Stimulated activated CD4-positive, alpha-beta T cell treated with anti-CD3 and anti-CD28 coated beads, Interleukin-15, amount 100 ng/mL, for 24 hours (primary cell): ENCODE measurements at regions not wholly inside any gene's neighbourhood (a gene's known extent, or its start where the extent isn't known, plus 50 kb on each side); places are given as distances from the start of the nearest gene placed in this dataset.
"Not testable (repeated sequence)": the region's sequence is repeated elsewhere in the genome, so short reads cannot be mapped to it uniquely, and the experiment has no call there.

ENCODE experiments used
- DNase-seq: peaks from one replicate; pipeline ENCODE4 v3.0.0-alpha.2; 2020

DNA sequence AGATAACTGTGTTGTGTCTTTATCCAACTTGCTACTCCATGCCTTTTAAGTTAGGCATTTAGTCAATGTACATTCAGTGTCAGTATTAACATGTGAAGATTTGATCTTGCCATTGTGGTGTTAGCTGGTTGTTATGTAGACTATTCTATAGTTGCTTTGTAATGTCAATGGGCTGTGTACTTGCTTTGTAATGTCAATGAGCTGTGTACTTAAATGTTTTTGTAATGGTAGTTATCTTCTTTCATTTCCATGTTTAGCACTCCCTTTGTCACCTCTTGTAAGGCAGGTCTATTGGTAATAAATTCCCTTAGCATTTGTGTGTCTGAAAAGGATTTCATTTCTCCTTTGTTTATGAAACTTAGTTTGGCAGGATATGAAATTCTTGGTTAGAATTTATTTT is 53.4 kb downstream of the MC4R start:
- DNase-seq: no peak

DNA sequence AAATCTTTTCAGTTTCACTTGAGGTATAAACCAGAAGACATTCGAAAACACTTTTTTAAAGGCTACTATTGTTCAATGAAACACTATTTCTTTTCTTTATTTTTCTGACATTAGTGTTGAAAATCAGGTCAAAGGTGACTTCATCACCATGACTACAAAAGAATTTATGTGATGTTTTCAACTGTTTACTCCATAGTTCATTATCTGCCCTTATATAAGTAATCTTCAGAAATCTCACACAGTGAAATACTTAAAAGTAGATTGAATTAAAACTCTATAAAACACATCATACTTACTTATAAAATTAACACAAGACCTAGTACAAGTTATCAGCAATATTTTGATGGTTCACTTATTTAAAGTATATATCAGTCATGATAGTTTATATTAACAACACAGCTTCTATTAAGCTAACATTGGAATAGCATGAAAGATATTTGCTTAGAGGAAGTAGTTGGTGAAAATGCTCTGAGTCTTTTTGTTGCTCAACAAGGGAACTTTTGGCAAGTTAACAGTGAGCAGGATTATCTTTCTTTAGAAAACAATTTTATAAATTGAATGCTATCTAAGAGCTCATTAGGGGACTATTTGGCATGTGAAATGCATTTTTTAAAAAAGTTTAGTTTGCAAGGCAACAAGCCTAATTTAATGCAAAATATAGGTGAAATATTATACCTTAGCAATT is 60.8 kb downstream of the MC4R start:
- no peak for DNase-seq

DNA sequence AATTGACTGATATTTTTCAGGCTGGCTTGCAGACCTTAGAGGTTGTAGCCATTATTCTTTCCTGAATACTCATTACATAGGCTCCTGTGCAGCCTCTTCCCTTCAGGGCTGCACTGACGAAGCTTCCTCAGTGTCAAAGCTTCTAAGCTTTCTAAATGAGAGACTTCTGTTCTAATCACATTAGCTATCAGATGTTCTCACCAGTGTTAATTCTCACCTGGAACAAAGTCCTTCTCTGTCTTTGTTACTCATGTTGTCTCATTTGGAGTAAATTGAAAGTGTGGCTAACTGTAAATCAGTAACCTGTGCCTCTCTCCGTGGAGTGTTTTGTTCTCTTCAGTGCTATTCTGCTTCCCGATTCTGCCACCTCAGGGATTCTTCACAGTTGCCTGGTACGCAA is 76.9 kb downstream of the MC4R start:
- DNase-seq: no peak

DNA sequence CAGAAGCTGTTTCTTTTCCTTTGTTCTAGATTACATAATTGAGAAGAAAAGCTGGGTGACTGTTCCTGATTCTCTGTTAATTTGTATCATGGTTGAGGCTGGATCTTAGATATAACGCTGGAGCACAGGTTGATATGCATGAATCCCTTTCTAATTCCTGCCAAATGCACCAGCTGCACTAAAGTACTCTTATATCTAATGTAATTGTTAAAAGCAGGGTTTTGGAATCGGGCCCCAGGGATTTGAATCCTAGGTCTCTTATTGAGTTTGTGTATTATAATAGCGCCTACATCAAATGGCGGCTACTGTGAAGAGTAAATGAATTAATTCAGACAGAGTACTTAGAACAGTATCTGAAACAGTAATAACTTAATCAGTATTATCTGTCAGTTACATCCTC is 80.4 kb downstream of the MC4R start:
- no peak for DNase-seq

DNA sequence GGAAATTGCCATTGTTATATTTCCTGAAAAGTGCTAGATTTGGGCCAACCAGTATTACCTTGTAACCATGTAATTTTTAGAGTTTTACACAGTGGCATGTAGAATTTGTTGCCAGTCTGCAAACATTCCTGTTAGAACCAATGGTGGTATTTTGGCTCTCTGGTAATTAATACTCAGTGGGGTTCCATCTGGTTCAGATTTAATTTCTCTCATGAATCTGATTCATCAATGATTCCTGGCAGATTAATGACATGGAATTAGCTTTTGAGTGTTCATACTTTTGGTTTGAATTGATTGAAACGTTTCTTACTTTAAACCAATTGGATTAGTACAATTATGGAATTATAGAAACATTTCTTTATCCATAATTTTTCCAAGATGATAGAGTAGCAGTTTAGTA is 93.2 kb downstream of the MC4R start:
- no peak for DNase-seq

DNA sequence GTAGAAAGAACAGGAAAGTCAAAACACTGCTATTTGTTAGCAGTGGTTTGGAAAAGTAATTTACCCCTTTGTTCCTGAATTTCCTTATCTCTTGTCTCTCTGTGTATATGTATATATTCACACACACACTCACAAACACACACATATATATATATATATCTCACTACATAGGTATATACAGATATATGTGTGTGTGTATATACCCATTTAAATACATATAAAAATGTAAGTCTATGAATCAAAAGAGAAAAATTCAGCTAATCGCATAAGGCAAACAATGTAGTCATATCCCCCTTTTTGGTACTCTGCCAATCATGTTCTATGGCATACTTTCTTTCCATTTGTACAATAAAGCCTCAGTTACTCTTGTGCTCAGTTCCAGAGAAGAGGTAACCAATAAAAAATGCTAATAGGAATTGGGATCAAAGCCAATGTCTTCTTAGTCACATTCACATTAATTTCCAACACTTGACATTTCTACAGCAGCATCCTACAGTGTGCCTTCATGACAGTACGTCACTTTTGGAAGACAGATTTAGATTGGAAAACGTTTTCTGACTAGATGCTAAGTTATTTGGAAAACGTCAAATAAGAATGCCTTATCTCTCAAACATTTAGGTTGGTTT is 94.6 kb downstream of the MC4R start:
- no peak for DNase-seq

DNA sequence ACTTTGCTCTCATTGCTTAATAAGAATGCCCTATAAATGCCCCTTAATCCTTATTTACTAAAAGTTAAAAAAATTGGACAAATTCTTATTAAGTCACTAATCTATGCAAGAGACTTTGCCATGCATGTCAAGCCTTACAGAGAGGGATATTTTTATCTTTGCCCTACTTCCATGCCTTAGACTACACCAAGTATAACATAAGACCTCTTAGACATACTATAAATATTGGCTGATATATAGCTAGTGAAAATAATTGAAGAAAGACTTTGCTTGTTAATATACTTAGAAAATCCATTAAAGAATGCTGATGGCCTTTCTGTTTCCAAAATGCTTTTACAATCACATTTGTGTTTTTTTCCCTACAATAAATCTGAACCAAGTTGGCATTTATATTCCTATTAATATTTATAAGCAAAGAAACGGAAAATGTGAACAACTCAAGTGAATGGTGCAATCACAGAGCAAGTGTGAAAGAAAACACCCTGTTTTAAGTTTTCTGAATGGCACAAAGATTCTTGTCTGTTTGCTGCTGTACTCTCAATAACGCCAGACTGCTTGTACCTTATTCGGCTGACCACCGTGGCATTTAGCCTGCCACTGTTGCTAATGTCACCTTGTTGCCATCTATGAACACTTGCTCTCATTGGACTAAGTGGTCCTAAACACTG is 105.0 kb downstream of the MC4R start:
- DNase-seq: no peak

DNA sequence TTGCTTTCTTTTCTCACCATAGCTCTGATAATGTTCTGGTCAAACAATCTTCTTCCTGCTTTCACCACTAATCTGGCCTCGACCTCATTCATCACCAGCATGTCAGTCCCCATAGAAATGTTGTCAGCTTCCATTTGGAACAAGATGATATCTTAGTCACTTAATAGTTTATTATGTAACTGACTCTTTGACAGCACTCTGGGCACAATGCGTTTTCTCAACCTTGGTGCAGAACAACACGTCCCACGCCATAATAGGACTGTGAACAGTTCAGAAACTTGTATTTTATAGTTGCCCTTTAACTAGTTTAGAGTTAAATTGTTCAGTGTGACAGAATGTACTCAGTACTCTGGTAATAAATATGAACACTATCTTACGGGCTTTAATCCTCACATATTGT is 106.0 kb downstream of the MC4R start:
- DNase-seq: no peak

DNA sequence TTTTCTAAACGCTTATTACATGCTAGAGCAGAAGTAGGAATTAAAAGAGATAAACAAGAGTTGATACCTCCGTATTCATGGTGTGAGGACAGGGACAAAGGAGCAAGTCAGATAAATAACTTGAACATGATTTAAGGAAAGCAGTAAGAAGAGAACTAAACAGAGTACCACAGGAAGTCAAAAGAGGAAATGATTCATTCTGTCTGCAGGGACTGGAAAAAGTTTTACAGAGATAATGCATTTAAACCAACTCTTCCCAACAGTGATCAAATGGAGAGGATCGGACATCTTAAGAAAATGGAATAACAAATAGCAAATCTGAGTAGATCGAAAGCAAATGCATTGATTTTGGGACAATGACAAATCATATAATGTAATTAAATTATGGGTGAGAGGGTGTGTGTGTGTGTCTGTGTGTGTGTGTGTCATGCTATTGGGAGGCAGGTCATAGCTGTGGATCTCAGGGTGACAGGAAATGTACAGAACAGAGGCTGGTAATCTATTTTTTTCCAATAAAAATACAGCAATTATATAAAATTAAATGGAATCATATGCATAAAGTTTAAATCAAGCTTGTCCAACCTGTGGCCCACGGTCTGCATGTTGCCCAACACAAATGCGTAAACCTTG is 113.4 kb downstream of the MC4R start:
- DNase-seq: no peak

DNA sequence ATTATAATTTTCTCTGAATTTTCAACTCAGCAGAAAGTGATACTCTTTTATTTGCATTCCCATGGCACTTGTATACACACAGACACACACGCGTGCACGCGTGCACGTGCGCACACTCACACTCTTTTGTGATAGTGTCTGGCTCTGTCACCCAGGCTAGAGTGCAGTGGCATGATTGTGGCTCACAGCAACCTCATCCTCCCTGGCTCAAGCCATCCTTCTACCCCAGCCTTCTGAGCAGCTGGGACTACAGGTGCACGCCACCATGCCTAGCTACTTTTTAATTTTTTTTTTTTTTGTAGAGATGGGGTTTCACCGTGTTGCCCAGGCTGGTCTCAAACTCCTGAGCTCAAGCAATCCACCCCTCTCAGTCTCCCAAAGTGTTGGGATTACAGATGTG is 123.2 kb downstream of the MC4R start:
- no peak for DNase-seq

DNA sequence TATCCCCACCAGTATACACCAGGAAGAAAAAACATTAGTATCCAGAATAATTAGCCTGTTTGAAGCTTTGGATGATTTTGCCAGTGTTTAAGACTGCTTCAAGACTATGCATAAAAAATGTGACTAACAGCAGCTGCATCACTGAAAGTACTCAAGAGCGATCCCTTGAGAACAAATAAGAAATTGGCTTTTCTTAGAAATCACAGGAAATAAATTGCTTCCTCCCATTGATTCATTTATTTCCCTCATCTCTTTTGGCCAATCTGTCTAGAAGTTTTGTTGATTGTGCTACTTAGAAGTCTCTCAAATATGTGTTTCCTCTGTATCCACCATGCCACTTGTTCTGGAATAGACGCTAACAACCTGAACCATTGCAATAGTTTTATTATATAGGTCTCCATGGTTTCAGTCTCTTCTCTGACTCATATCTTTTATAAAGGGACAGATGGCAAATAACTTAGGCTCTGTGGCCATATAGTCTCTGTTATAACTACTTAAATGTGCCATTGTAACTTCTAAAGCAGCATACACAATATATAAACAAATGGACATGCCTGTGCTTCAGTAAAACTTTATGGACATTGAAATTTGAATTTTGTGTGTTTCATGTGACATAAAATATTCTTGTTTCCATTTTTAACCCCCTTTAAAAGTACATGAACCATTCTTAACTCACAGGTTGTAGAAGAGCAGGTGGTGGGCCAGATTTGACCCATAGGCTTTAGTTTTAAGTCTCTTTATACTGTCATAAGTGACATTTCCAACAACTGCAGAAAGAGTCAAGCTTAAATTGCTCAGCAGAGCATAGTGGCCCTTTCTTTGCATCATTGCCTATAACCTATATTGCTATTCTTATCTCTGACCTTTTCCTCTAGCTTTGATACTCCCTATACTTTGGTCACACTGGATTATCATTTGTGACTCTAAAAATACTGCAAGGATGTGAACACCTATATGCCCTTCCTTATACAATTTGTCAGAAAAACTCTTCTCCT is 123.9 kb downstream of the MC4R start:
- no peak for DNase-seq

DNA sequence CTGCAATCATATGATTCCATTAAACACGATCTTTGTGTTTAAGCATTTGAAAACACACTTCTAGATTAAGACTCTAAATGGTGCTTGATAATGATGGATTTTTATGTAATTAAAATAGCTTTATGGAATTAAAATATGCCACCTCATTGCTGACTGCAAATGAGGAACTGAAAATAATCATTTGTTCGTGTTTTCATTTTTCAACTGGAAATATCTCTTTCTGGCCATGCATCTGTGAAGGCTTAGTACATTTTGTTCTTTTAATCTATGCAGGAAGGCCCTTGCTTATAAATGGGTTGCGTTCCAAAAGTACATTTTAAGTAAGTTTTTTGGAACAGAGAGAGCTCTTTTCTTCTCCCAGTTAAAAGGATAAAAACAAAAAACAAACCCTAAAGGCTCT is 125.5 kb downstream of the MC4R start:
- no peak for DNase-seq

DNA sequence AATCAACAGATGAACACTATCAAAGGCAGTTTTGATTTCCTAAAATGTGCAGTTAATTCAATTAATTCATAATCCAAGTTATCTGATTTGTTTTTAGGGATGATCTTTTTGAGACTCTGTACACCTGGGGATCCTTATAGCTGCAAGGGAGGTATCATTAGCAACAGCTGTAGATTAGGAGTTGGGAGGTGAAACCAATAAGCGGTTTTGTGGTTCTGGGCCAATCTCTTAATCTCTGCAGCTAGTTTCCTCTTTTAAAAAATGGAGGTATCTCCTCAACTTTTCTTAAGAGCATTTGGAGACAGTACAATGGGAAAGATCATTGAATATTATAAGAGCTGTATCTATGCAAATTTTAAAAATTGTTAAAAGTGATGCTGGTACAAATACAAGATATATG is 126.0 kb downstream of the MC4R start:
- no peak for DNase-seq

DNA sequence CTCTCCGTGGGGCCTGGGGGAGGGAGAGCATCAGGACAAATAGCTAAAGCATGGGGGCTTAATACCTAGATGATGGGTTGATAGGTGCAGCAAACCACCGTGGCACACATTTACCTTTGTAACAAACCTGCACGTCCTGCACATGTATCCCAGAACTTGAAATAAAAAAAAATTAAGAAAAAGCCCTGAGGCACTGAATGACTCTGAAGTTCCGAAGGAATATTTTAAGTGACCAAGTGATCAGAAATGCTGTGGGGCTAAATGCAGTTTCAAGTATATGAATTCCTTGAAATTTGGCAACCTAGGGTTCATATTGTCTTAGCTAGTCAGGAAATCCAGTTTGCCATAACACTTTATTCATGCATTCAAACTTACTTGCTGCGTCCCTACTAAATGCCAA is 127.5 kb downstream of the MC4R start:
- DNase-seq: no peak

DNA sequence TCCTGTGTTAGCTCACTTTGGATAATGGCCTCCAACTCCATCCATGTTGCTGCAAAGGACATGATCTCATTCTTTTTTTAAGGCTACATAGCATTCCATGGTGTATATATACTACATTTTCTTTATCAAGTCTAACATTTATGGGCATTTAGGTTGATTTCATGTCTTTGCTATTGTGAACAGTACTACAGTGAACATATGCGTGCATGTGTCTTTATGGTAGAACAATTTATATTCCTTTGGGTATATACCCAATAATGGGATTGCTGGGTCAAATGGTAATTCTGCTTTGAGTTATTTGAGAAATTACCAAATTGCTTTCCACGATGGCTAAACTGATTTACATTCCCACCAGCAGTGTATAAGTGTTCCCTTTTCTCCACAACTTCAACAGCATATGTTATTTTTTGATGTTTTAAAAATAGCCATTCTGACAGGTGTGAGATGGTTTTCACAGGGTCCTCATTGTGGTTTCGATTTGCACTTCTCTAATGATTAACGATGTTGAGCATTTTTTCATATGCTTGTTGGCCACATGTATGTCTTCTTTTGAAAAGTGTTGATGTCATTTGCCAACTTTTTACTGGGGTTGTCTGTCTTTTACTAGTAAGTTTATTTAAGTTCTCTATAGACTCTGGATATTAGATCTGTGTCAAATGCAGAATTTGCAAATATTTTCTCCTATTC is 133.4 kb downstream of the MC4R start:
- DNase-seq: not testable (repeated sequence)

DNA sequence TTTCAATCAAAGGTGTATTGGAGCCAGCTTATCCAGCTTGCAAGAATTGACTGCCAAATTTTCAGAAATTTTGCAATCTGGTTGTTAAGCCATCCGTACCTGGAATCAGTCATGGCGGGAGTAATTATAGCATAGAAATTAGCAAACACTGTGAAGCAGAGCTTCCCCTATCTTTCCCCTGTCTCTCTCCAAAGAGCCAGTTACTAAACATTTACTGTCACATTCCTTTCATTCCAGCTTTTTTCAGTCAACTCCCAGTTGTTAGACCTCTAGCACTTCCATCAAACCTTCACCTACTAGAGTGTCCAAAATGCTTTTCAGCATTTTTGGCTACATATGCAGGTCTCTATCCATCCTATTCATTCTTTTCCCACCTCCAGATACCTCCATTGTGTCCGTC is 137.4 kb downstream of the MC4R start:
- no peak for DNase-seq

DNA sequence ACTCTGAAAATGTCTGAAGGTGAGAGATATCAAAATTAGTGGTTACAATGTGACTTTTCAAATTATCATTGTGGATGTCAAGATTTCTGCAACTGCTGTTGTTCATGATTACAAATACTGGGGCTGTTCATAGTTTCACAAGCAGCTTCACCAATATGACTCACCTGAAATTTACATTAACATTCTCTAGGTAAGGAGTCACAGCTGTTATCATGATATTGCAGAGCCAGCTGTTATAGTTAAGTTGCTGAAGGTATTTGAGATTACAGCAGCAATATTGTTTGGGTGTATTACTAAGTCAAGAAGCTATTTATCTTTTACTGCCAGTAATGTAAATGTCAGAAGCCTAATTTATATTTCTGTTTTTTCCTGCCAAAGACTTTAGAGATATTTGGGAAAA is 140.0 kb downstream of the MC4R start:
- no peak for DNase-seq

DNA sequence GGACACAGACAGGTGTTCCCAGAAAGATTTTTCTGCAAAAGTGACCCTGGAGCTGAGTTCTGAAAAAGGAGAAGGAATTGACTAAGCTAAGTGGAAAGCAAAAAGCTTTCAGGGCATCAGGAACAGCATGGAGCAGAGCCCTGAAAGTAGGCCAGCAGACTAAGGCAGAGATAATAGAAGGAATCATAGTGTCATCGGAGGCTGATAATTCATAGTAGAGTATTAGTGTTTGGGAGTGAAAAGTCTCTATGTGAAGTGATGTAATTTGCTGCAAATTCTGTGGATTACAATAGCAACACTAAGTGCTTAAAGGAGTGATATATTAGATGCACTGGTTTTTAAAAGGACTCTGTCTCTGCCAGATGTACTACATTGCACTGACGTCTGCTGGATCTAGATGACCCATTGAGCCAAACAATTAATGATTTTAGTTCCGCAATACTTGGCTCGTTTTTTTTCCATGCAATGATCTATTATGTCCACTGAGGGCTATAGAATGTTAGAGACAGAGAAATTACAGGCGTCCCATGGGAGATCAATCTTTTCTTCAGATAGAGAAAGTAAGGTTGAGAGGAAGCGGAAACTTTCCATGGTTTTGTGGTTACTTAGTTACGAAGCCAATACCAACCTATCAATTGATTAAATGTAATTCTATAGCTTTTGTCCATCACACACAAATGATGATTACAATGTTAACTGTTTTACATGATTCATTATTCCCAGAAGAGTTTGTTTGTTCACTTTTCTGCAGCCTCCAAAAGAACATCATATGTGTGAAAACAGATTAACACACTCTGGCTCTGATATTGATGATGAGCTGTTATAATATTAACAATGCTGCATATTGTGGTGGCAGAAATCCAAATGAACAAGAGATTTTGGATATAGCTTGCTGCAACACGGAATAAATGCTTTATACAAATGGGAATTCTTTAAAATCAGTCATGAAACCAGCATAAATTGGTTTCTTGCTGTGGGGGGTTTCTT is 143.7 kb downstream of the MC4R start:
- no peak for DNase-seq

DNA sequence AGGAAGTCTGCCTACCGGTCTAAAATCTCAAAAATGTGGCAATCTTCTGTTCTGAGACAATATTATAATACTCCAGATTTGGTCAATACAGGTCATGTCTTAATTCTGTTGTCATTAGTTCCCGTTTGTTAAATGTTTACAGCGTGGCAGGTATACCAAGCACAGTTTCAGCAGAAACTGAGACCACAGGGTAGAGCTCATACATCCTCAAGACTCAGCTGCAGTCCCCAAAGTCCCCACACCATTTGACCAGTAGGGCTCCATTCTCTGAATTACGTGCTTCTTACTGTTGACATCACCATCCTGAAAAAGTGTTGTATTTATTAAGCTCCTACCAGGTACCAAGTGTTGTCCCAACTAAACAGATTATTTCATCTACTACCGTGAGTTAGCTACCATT is 157.1 kb downstream of the MC4R start:
- DNase-seq: no peak

DNA sequence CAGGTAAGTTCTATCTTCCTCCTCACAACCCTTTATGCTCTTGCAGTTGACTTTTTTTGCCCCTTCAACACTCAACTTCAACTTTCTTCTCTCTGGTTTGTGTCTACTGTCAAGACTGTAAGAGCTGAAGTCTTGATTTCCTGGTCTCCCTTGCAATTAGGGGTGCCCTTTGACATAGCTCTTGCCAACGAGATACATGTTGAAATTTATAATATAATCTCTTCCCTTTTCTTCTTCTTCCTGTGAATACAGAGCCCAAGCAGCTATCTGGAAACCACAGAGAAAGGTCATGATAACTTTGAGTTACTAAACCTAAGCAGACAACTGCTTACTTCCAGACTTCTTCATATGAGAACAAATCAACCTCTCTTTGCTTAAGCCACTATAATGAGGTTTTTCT is 163.5 kb downstream of the MC4R start:
- no peak for DNase-seq

DNA sequence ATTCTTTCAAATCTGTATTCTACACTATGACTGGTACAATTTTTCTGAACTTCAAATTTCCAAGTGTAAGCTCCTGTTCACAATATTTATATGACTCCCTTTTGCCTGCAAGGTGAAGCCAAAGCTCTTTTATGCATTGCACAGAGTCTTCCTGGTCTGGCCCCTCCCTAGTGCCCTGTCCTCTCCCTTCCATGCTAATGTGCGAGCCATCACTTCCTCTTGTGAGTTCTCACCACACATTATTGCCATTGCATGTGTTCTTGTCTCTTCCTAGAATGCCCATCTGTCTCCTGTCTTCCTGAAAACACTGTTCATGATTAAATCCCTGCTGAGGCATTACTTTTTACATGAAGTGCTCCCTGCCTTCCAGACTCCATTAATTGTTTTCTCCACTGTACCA is 169.9 kb downstream of the MC4R start:
- DNase-seq: no peak
